Esophagus squamous epithelium (tissue), 5 donors: ENCODE measurements at regions not wholly inside any gene's neighbourhood (a gene's known extent, or its start where the extent isn't known, plus 50 kb on each side); places are given as distances from the start of the nearest gene placed in this dataset.

Source experiments
- DNase-seq: peaks from one replicate; lab custom pipeline; 2025; lab: John Stamatoyannopoulos, UW
- H3K27ac ChIP-seq, 4 donors: fragments of 200-600 bp; sonication (generic); one replicate each; pipeline ENCODE4 v1.5.1; 2016 to 2019; ENCODE audit warnings: mild to moderate bottlenecking in 1 of 4
- H3K27me3 ChIP-seq, 4 donors: fragments of 200-600 bp; sonication (generic); 1 replicate in 3 of 4; 2 replicates in 1 of 4; pipeline versions ENCODE4 v1.5.1 to v1.6.0; 2017 to 2021; ENCODE audit warnings: antibody characterized with exemption in 1 of 4
- H3K36me3 ChIP-seq, 3 donors: fragments of 200-600 bp; sonication (generic); one replicate each; pipeline ENCODE4 v1.5.1; 2016 to 2019
- H3K4me1 ChIP-seq, 3 donors: fragments of 200-600 bp; sonication (generic); one replicate each; pipeline ENCODE4 v1.5.1; 2017 to 2019
- H3K4me3 ChIP-seq, 4 donors: fragments of 200-600 bp; sonication (generic); 1 replicate in 3 of 4; 2 replicates in 1 of 4; pipeline ENCODE4 v1.5.1; 2016 to 2019; ENCODE audit warnings: mild to moderate bottlenecking in 2 of 4, moderate library complexity in 1 of 4
- H3K9me3 ChIP-seq, 3 donors: fragments of 200-600 bp; sonication (generic); one replicate each; pipeline ENCODE4 v1.5.1; 2016 to 2019
- POLR2A ChIP-seq, 4 donors: fragments of 450-650 bp; IDR thresholded peaks; one replicate each; pipeline ENCODE4 v1.6.1; 2017; ENCODE audit warnings: antibody characterized with exemption in 4 of 4, mild to moderate bottlenecking in 4 of 4, moderate library complexity in 3 of 4
- WGBS, 2 donors: methylation state at CpG; one replicate each; pipeline ENCODE4 v1.1.5; 2018; 5-methylcytosine and 5-hydroxymethylcytosine counted together
- intact Hi-C: fragments of 100-400 bp; cut with DNase I; formaldehyde crosslinking; loops from one replicate; pipeline ENCODE4 v1.15.0; 2022
- TF ChIP-seq, protein P1 (sequence below), 6 experiments: fragments of 450-650 bp in 4 of 6; fragments of 200-600 bp in 2 of 6; sonication (generic) in 2 of 6; IDR thresholded peaks; one replicate each; pipeline ENCODE4 v1.5.1; 2016 to 2019; ENCODE audit warnings: antibody characterized with exemption in 6 of 6, mild to moderate bottlenecking in 4 of 6, moderate library complexity in 4 of 6
- donor health status: DM: yes; HTN: yes; CAD: no.

- Histone ChIP-seq H3K36me3 (no peaks in the 10 kb centered on the region), H3K4me3 (no peak overlapping the region), H3K27me3 (no peaks in the 10 kb centered on the region), H3K27ac (peak overlapping the region in 2 of 4 donors; percentile 9 to 59), H3K9me3 (no peaks in the 10 kb centered on the region), H3K4me1 (peaks cover 0 to 27% (median 6%) of the 10 kb centered on the region in 3 donors)
- DNase-seq: no peak
- TF ChIP-seq, protein P1, sequence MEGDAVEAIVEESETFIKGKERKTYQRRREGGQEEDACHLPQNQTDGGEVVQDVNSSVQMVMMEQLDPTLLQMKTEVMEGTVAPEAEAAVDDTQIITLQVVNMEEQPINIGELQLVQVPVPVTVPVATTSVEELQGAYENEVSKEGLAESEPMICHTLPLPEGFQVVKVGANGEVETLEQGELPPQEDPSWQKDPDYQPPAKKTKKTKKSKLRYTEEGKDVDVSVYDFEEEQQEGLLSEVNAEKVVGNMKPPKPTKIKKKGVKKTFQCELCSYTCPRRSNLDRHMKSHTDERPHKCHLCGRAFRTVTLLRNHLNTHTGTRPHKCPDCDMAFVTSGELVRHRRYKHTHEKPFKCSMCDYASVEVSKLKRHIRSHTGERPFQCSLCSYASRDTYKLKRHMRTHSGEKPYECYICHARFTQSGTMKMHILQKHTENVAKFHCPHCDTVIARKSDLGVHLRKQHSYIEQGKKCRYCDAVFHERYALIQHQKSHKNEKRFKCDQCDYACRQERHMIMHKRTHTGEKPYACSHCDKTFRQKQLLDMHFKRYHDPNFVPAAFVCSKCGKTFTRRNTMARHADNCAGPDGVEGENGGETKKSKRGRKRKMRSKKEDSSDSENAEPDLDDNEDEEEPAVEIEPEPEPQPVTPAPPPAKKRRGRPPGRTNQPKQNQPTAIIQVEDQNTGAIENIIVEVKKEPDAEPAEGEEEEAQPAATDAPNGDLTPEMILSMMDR (IDR thresholded peaks at IDR 0.05): no peak
- no peak for TF ChIP-seq POLR2A (IDR thresholded peaks at IDR 0.05)
- intact Hi-C loops: no loop called here
These were observed 65.8 kb upstream of the LEKR1 start for GRCh38 chr3:156760333-156760732.

GRCh38 chr3:156761007-156761406 is 65.1 kb upstream of the LEKR1 start:
- intact Hi-C loops: no loop called here
- 9 to 29% methylated on average over 1 to 2 of the region's 2 CpGs for WGBS, 2 donors
- no peaks in the 10 kb centered on the region for H3K27me3 ChIP-seq
- TF ChIP-seq, protein P1 (IDR thresholded peaks at IDR 0.05): no peak
- no peak for TF ChIP-seq POLR2A (IDR thresholded peaks at IDR 0.05)
- no peaks in the 10 kb centered on the region for H3K36me3 ChIP-seq
- no peak for DNase-seq
- no peaks in the 10 kb centered on the region for H3K9me3 ChIP-seq
- peaks cover 0 to 27% (median 6%) of the 10 kb centered on the region in 3 donors for H3K4me1 ChIP-seq
- H3K4me3 ChIP-seq: no peak overlapping the region
- peak overlapping the region in 2 of 4 donors; percentile 9 to 59 for H3K27ac ChIP-seq

DNA sequence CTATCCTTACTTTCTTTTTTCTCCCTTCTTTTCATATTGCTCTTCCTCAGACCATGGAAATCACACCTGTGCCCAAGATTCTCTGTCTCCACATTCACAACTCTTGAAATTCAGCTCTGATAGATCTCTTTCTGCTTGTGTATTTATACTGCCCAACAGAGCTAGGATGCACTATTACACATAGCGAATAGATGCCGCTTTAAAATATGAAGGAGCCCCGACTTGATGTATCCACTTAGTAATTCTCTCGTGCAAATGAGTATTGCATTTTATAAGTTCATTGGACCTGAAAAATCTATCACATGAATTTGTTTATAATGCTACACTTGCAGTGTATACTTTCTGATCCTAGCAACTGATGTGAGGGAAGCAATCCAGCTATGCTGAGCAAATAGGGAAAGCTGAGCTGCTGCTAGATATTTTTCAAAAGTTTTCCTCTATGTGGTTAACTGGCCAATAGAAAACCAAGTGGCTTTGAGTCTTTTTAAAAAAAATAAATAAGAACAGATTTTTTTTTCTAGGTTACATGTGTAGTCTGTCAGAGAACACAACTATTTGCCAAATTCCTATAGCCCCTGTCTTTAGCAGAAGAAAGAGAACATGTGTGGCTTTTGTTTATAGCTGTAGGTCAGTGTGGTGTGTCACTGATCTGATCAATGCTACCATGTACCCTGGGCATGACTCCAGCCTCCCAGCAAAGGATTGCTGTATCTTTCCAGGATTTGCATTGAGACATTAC is 64.3 kb upstream of the LEKR1 start:
- no peaks in the 10 kb centered on the region for H3K9me3 ChIP-seq
- H3K4me3 ChIP-seq: no peak overlapping the region
- intact Hi-C loops: no loop called here
- H3K27ac ChIP-seq: no peak overlapping the region
- no peaks in the 10 kb centered on the region for H3K27me3 ChIP-seq
- peaks cover 0 to 27% (median 6%) of the 10 kb centered on the region in 3 donors for H3K4me1 ChIP-seq
- no peaks in the 10 kb centered on the region for H3K36me3 ChIP-seq
- WGBS, 2 donors: 50 to 79% methylated on average over 3 to 4 of the region's 4 CpGs
- TF ChIP-seq, protein P1 (IDR thresholded peaks at IDR 0.05): no peak
- TF ChIP-seq POLR2A (IDR thresholded peaks at IDR 0.05): no peak
- DNase-seq: no peak

DNA sequence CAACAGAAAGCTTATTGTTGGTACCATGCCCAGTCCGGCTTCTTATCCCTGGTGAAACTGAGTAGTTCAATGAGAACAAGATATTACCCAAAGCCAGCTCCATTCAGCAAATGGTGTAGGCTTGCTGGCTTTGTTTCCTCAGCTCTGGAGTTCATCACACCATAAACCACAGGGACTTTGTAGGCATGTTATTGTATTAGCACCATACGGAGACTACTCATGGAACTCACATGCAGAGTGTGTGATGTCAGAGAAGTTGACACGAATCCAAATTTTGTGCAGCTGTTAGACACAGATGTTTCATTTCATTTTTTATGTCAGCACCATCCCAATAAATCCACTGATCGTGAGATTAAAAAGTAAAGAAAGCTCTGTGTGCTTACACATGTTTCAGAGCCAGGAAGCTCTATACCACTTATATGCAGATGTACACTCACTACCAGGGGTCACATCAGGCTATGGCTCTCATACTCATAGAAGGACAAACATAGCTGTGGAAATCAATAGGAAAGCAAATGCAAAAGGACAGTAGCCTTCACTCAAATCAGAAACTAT is 63.4 kb upstream of the LEKR1 start:
- no peaks in the 10 kb centered on the region for H3K9me3 ChIP-seq
- TF ChIP-seq, protein P1 (IDR thresholded peaks at IDR 0.05): no peak
- no peak for TF ChIP-seq POLR2A (IDR thresholded peaks at IDR 0.05)
- H3K4me1 ChIP-seq: peaks cover 0 to 27% (median 6%) of the 10 kb centered on the region in 3 donors
- no peak overlapping the region for H3K4me3 ChIP-seq
- no peak overlapping the region for H3K27ac ChIP-seq
- H3K36me3 ChIP-seq: no peaks in the 10 kb centered on the region
- no peak for DNase-seq
- intact Hi-C loops: no loop called here
- 55 to 62% methylated on average over 4 of the region's 4 CpGs for WGBS, 2 donors
- H3K27me3 ChIP-seq: no peaks in the 10 kb centered on the region

DNA sequence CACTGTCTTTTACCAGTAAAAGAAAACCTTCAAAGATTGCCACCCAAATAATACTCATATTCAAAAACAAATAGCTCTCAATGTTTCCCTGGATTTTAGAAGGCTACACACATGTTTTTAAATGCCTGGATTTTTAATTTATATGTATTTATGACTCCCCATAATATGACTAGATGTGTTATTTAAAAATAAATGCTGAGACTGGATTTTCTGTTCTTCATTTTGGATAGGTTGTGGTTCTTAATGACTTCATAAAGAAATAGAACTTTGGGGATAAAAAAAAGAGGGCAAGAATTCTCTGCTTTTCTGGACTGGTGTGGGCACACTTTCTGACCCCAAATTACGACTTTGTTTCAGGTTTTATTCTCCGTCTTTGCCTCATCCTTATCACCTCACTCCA is 62.8 kb upstream of the LEKR1 start:
- H3K27ac ChIP-seq: no peak overlapping the region
- H3K27me3 ChIP-seq: no peaks in the 10 kb centered on the region
- peaks cover 0 to 27% (median 6%) of the 10 kb centered on the region in 3 donors for H3K4me1 ChIP-seq
- no peak for DNase-seq
- no peaks in the 10 kb centered on the region for H3K9me3 ChIP-seq
- 68 to 87% methylated on average over 2 of the region's 2 CpGs for WGBS, 2 donors
- H3K36me3 ChIP-seq: no peaks in the 10 kb centered on the region
- no peak for TF ChIP-seq POLR2A (IDR thresholded peaks at IDR 0.05)
- TF ChIP-seq, protein P1 (IDR thresholded peaks at IDR 0.05): no peak
- intact Hi-C loops: no loop called here
- no peak overlapping the region for H3K4me3 ChIP-seq
